BE2C (cell line): ENCODE measurements at regions not wholly inside any gene's neighbourhood (a gene's known extent, or its start where the extent isn't known, plus 50 kb on each side); places are given as distances from the start of the nearest gene placed in this dataset.

Source experiments
- DNase-seq: peaks from one replicate; pipeline ENCODE4 v3.0.0-alpha.2; 2020
- H3K27me3 ChIP-seq: fragments of 250-450 bp; sonication (Bioruptor Pico); 2 replicates; pipeline ENCODE4 v1.5.1; 2020; ENCODE audit warnings: mild to moderate bottlenecking
- H3K36me3 ChIP-seq: fragments of 250-450 bp; sonication (Bioruptor Pico); 2 replicates; pipeline ENCODE4 v1.5.1; 2020; ENCODE audit warnings: mild to moderate bottlenecking
- H3K4me1 ChIP-seq: fragments of 250-450 bp; sonication (Bioruptor Pico); 2 replicates; pipeline ENCODE4 v1.5.1; 2020
- H3K4me3 ChIP-seq: 2 replicates; pipeline ENCODE4 v1.5.1; 2011; ENCODE audit warnings: low read depth, low read length
- H3K9me3 ChIP-seq: fragments of 250-450 bp; sonication (Bioruptor Pico); 2 replicates; pipeline ENCODE4 v1.5.1; 2020
- TF ChIP-seq, protein P1 (sequence below): IDR thresholded peaks from 2 replicates; pipeline ENCODE4 v1.5.1; 2012; ENCODE audit warnings: mild to moderate bottlenecking, low read depth, low read length

DNA sequence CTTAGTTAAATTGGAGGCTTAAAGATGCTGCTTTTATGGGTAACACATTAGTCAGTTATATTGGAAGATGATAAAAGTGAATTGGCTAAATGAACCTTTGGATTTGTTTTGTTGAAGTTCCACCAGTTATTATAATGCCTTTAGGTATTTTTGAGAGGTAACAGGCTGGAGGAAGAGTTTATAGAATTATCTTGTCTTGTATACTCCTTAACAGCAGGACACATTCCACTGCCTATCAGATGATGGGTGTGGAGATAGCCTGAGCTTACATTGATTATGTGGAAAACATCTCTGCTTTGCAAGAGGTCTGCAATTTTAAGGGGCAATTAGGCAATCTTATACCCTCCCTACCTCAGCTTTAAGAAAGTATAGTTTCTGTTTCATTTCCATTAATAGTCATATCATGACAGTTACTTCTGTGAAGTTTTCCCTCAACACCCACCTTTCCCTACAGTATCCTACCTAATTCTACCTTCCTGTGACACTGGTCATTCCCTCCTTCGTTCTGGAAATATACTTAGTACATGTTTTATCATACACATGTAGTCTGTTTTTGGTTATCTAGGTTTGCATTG, 403.7 kb upstream of the SPRED2 start:
- Histone ChIP-seq H3K4me1 (no peaks in the 10 kb centered on the region), H3K4me3 (no peak overlapping the region), H3K36me3 (no peaks in the 10 kb centered on the region), H3K9me3 (no peaks in the 10 kb centered on the region), H3K27me3 (no peaks in the 10 kb centered on the region)
- TF ChIP-seq, protein P1, sequence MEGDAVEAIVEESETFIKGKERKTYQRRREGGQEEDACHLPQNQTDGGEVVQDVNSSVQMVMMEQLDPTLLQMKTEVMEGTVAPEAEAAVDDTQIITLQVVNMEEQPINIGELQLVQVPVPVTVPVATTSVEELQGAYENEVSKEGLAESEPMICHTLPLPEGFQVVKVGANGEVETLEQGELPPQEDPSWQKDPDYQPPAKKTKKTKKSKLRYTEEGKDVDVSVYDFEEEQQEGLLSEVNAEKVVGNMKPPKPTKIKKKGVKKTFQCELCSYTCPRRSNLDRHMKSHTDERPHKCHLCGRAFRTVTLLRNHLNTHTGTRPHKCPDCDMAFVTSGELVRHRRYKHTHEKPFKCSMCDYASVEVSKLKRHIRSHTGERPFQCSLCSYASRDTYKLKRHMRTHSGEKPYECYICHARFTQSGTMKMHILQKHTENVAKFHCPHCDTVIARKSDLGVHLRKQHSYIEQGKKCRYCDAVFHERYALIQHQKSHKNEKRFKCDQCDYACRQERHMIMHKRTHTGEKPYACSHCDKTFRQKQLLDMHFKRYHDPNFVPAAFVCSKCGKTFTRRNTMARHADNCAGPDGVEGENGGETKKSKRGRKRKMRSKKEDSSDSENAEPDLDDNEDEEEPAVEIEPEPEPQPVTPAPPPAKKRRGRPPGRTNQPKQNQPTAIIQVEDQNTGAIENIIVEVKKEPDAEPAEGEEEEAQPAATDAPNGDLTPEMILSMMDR = no peak
- no peak for DNase-seq

DNA sequence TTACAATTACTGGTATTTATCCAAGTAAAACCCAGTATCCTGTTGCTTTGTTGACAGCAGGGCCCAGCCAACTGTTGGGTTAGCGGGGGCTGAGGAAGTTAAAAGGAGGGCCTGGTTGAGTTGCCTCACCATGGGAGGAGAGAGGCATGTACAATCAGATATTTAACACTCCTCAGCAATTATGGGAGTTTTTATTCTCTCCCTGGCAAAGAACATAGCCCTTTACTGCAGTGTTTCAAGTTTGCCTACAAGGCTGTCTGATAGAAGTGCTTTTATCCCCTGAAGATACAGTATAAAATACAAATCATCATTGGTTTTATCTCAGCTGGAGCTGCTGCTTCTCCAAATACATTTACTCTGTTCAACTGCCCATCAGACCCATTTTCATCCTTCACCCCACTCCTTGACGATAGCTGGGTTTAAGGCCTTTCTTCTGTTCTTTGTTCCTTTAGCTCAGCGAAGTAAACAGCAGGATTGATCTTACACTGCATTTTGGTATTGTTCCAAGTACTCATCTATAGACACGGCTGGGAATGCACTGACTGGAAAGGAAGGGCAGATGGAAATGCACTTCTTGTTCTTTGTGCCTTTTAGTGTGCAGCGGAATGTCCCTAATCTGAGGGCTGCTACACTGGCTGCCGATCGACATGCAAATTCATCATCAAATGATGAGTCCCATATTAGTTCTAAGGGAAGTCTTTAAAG, 402.5 kb upstream of the SPRED2 start:
- no peak for DNase-seq
- Histone ChIP-seq H3K4me3 (no peak overlapping the region), H3K27me3 (no peaks in the 10 kb centered on the region), H3K9me3 (no peaks in the 10 kb centered on the region), H3K4me1 (no peaks in the 10 kb centered on the region), H3K36me3 (no peaks in the 10 kb centered on the region)
- TF ChIP-seq, protein P1 = no peak

DNA sequence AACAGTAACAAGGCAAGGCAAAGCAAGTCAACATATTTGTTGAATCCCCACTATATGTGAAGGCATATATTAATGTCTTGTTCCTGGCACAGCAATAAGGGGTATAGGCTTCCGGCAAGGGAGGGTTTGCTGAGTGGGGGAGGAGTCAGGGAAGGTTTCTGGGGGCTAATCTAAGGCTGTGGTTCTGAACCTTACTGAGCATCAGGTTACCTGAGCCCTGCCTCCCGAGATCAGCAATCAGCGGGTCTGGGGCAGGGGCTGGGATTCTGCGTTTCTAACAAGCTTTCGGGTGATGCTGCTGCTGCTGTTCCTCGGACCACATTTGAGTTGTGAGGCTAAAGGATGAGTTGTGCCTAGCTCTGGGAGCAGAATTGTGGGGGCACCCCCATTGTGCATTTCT, 401.7 kb upstream of the SPRED2 start:
- Histone ChIP-seq H3K4me3 (no peak overlapping the region), H3K4me1 (no peaks in the 10 kb centered on the region), H3K9me3 (no peaks in the 10 kb centered on the region), H3K27me3 (no peaks in the 10 kb centered on the region), H3K36me3 (no peaks in the 10 kb centered on the region)
- TF ChIP-seq, protein P1 = no peak
- no peak for DNase-seq

DNA sequence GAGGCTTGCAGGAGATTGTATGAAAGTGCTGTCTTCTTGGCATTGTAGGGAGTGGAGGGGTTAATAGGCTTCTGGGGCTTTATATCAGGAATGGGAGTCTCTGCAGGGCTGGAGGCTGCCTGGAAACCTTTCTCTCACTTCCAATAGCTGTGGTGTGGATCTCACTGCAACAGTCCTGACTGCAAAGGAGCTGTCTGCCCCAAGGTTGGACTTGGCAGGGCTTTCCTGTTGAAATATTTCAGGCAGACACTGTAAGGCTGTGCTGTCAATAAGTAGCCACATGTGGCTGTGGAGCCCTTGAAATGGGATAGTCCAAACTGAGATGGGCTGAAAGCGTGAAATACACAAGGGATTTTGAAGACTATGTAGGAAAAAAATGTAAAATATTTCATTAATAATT, 399.1 kb upstream of the SPRED2 start:
- TF ChIP-seq, protein P1 = no peak
- Histone ChIP-seq H3K4me3 (no peak overlapping the region), H3K27me3 (no peaks in the 10 kb centered on the region), H3K36me3 (no peaks in the 10 kb centered on the region), H3K4me1 (no peaks in the 10 kb centered on the region), H3K9me3 (no peaks in the 10 kb centered on the region)
- no peak for DNase-seq

DNA sequence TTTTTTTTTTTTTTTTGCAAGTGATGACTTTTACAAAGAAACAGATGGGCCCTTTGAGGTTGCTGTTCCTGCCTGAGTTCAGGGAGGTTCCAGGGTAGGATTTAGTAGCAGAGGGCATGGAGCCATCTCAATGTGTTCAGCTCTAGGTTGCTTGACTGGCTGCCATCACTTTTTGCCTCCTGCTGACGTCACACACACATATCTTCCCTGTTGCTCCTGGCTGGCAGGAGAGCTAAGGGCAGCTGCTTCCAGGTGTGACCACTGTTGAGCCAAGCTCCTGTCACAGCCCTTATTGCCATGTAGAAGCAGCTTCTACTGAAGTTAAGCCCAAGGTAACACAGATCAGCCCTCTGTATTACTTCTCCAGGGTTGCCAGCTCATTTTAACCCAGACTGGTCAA, 394.2 kb upstream of the SPRED2 start:
- Histone ChIP-seq H3K4me1 (no peaks in the 10 kb centered on the region), H3K36me3 (no peaks in the 10 kb centered on the region), H3K4me3 (no peak overlapping the region), H3K9me3 (no peaks in the 10 kb centered on the region), H3K27me3 (no peaks in the 10 kb centered on the region)
- DNase-seq = no peak
- TF ChIP-seq, protein P1 = no peak

DNA sequence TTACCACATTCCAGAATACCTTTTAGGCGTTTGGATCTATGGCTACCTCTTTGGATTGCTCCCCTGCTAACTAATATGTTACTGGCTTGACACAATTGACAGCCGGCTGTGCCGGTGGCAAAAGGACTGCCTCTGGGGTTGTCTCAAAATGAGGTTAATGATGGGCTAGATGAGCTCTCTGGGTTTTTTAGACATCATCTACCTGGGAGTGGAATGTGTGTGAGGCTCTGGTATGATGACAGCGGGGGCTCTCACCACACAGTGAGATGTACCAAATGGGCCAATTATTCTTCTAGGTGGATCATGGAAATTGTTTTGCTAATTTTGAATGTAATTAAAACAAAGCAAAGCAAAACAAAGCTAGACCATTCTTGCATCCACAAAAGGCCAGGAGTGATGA, 391.1 kb upstream of the SPRED2 start:
- H3K27me3 ChIP-seq = no peaks in the 10 kb centered on the region
- no peaks in the 10 kb centered on the region for H3K9me3 ChIP-seq
- no peak overlapping the region for H3K4me3 ChIP-seq
- no peaks in the 10 kb centered on the region for H3K4me1 ChIP-seq
- no peaks in the 10 kb centered on the region for H3K36me3 ChIP-seq
- TF ChIP-seq, protein P1 = no peak
- no peak for DNase-seq
